NT2/D1 (cell line): ENCODE measurements at regions not wholly inside any gene's neighbourhood (a gene's known extent, or its start where the extent isn't known, plus 50 kb on each side); places are given as distances from the start of the nearest gene placed in this dataset.
"Not testable (repeated sequence)": the region's sequence is repeated elsewhere in the genome, so short reads cannot be mapped to it uniquely, and the experiment has no call there.

Experiments used
- DNase-seq: peaks from one replicate; pipeline ENCODE4 v3.0.0-alpha.2; 2011; ENCODE audit warnings: low read depth, low spot score
- H3K27me3 ChIP-seq: 2 replicates; pipeline ENCODE4 v1.6.0; 2011; ENCODE audit warnings: mild to moderate bottlenecking; ENCODE audit not compliant: insufficient read length, insufficient read depth
- H3K36me3 ChIP-seq: 2 replicates; pipeline ENCODE4 v1.6.1; 2011; ENCODE audit warnings: mild to moderate bottlenecking, low read length, mixed read lengths; ENCODE audit not compliant: insufficient read depth, insufficient read length
- H3K4me1 ChIP-seq: 2 replicates; pipeline ENCODE4 v1.5.1; 2011; ENCODE audit not compliant: insufficient read depth, insufficient read length
- H3K4me3 ChIP-seq: 2 replicates; pipeline ENCODE4 v1.5.1; 2011; ENCODE audit warnings: low read depth; ENCODE audit not compliant: insufficient read length
- H3K9ac ChIP-seq: 2 replicates; pipeline ENCODE4 v1.6.0; 2011; ENCODE audit warnings: low read depth; ENCODE audit not compliant: insufficient read length
- H3K9me3 ChIP-seq: 2 replicates; pipeline ENCODE4 v1.5.1; 2011; ENCODE audit warnings: mild to moderate bottlenecking, low read length; ENCODE audit not compliant: insufficient read depth
- SUZ12 ChIP-seq: IDR thresholded peaks from 2 replicates; pipeline ENCODE4 v1.6.1; 2011; ENCODE audit not compliant: insufficient read length, insufficient read depth; ENCODE audit errors: extremely low read depth
- YY1 ChIP-seq: IDR thresholded peaks from 2 replicates; pipeline ENCODE4 v1.6.1; 2011; ENCODE audit not compliant: insufficient read length, insufficient read depth
- ZNF274 ChIP-seq: IDR thresholded peaks from 2 replicates; pipeline ENCODE4 v1.6.1; 2011; ENCODE audit warnings: mild to moderate bottlenecking, low read depth, low read length

DNA sequence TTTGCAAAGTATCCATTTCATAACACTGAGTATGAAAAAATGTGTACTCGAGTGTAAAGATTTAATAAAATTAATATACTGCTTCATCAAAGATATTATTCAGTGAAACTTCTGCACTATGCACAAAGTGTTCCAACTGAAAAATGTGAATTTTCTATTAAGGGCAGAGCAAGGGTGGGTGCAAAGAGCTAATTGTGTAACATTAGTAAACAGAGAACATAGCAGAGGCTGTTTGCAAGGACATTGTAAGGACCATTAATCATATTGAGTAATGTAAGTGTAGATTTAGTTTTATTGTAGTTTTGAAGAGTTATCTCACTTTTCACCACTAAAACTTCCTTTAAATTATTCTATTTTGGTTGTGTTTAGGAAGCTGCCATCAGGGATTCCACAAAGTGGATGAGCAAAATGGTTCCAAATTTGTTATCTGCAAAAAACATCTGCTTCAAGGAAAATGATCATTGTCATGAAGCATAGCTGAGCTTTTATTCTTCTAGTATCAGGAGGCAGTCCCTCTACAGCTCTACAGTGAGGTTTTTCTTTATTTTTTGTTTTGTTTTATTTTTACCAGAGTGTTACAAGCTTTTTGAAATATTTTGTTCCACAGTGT lies 1375.4 kb downstream of the SLITRK1 start:
- H3K9ac ChIP-seq = no peak overlapping the region
- DNase-seq = no peak
- TF ChIP-seq SUZ12 (no peak), ZNF274 (no peak), YY1 (no peak)
- no peaks in the 10 kb centered on the region for H3K36me3 ChIP-seq
- no peaks in the 10 kb centered on the region for H3K4me1 ChIP-seq
- no peaks in the 10 kb centered on the region for H3K9me3 ChIP-seq
- H3K4me3 ChIP-seq = no peak overlapping the region
- no peaks in the 10 kb centered on the region for H3K27me3 ChIP-seq

DNA sequence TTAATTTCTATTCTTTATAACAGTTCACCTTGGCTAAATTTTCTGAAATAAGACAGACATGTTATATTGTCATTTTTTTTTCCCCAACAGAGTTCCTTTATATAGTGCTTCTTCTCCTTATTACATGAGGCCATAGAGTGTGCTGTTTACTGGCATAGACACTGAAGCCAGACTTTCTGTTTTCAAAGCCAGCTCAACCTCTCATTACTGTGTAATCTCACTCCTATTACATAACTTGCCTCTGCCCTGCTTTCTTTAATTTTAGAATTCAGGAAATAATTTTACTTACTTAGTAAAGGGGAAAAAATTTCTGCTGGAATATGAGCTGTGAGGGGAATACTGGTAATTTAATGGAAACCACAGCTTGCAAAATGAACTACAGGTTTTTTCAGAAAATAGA lies 1380.4 kb downstream of the SLITRK1 start:
- no peak for DNase-seq
- no peaks in the 10 kb centered on the region for H3K27me3 ChIP-seq
- no peak overlapping the region for H3K9ac ChIP-seq
- no peaks in the 10 kb centered on the region for H3K4me1 ChIP-seq
- no peak overlapping the region for H3K4me3 ChIP-seq
- H3K36me3 ChIP-seq = no peaks in the 10 kb centered on the region
- H3K9me3 ChIP-seq = no peaks in the 10 kb centered on the region
- TF ChIP-seq SUZ12 (no peak), YY1 (no peak), ZNF274 (no peak)

DNA sequence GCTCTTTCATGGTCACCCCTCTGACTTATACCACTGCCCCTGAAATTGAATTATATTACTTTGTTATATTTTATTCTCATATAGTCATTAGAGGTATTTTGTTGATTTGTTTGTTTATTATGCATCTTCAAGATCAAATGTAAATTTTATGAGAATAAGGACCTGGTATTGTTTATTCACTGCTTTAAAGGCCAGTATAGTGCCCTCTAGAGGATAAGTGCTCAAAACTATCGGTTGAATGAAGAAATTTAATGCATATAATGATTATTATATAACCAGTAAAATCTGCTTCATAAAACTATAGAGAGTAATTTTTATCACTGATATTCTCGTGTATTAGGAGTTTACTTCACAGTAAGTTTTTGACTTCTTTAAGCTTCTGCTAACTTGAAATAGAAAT lies 1401.9 kb downstream of the SLITRK1 start:
- Histone ChIP-seq H3K9me3 (no peaks in the 10 kb centered on the region), H3K36me3 (no peaks in the 10 kb centered on the region), H3K27me3 (no peaks in the 10 kb centered on the region), H3K4me3 (no peak overlapping the region), H3K9ac (no peak overlapping the region), H3K4me1 (no peaks in the 10 kb centered on the region)
- DNase-seq = no peak
- no peak for TF ChIP-seq YY1
- no peak for TF ChIP-seq SUZ12
- no peak for TF ChIP-seq ZNF274

DNA sequence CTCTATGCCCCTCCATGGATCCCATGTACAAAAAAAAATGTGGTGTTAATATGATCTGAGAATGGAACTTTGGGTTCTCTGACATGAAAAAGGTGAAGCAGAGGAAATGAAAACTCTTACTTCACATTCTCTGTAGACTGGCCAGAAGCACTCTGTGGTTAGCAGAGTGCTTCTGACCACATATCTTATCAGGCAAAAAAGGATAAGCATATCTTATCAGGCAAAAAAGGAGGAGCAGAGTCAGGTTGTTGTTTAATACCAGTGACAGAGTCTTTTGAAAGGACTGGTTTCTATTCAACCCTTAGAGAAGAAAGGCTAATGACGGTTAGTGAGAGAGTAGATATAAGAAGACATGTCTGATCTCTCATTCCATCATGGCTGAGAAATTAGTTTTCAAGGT lies 1404.8 kb downstream of the SLITRK1 start:
- no peak for TF ChIP-seq YY1
- TF ChIP-seq SUZ12 = no peak
- TF ChIP-seq ZNF274 = no peak
- Histone ChIP-seq H3K4me3 (no peak overlapping the region), H3K27me3 (no peaks in the 10 kb centered on the region), H3K36me3 (no peaks in the 10 kb centered on the region), H3K9me3 (no peaks in the 10 kb centered on the region), H3K9ac (no peak overlapping the region), H3K4me1 (no peaks in the 10 kb centered on the region)
- DNase-seq = no peak

DNA sequence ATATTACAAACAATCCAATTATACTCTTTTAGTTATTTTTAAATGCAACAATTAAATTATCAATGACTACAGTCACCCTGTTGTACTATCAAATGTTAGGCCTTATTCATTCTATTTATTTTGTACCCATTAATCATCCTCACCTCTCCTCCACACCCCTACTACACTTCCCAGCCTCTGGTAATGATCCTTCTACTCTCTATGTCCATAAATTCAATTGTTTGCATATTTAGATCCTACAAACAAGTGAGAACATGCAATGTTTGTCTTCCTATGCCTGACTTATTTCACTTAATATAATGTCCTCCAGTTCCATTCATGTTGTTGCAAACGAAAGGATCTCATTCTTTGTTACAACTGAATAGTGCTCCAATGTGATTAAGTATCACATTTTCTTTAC lies 1414.6 kb downstream of the SLITRK1 start:
- Histone ChIP-seq H3K27me3 (no peaks in the 10 kb centered on the region), H3K9me3 (no peaks in the 10 kb centered on the region), H3K4me1 (no peaks in the 10 kb centered on the region), H3K36me3 (no peaks in the 10 kb centered on the region), H3K4me3 (no peak overlapping the region), H3K9ac (no peak overlapping the region)
- TF ChIP-seq SUZ12 (no peak), ZNF274 (no peak), YY1 (no peak)
- no peak for DNase-seq

DNA sequence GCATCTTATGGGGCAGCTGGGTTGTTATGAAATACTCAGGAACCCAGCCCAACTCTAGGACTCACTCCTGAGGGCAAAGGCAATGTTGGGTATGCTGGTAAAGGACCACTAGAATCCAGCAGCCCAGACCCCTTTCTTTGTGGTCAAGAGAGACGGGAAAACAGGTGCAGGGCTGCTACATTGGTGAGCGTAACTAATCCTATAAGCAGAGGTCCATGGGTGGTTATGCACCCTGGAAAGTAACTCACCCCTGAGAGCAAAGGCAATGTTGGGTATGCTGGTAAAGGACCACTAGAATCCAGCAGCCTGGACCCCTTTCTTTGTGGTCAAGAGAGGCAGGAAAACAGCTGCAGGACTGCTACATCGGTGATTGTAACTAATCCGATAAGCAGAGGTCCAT lies 1422.7 kb downstream of the SLITRK1 start:
- H3K4me1 ChIP-seq, H3K9me3 ChIP-seq, DNase-seq, H3K4me3 ChIP-seq, H3K27me3 ChIP-seq, H3K9ac ChIP-seq, H3K36me3 ChIP-seq: not testable (repeated sequence)

DNA sequence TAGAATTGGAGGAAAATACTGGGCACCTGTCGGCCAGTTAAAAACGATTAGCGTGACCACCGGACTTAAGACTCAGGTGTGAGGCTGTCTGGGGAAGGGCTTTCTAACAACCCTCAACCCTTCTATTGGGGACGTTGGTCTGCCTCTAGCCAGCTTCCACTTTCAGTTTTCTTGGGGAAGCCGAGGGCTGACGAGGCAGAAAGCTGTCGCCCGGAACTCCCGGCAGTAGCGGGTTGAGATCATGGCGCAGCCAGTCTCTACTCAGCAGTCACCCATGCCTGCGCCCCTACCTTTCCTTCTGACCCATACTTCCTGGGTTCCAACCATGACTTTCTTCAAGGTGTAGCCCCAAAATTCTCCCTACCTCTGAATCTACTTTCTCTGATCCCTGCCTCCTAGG lies 1424.1 kb downstream of the SLITRK1 start:
- no peaks in the 10 kb centered on the region for H3K4me1 ChIP-seq
- H3K9me3 ChIP-seq = no peaks in the 10 kb centered on the region
- no peak overlapping the region for H3K9ac ChIP-seq
- no peaks in the 10 kb centered on the region for H3K36me3 ChIP-seq
- no peak overlapping the region for H3K4me3 ChIP-seq
- TF ChIP-seq SUZ12 (no peak), YY1 (no peak), ZNF274 (no peak)
- no peaks in the 10 kb centered on the region for H3K27me3 ChIP-seq
- DNase-seq = no peak

DNA sequence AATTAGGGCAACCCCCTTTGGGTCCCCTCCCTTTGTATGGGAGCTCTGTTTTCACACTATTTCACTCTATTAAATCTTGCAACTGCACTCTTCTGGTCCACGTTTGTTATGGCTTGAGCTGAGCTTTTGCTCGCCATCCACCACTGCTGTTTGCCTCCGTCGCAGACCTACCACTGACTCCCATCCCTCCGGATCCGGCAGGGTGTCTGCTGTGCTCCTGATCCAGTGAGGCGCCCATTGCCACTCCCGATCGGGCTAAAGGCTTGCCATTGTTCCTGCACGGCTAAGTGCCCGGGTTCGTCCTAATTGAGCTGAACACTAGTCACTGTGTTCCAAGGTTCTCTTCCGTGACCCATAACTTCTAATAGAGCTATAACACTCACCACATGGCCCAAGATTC lies 1424.7 kb downstream of the SLITRK1 start:
- not testable (repeated sequence) for H3K9me3 ChIP-seq, H3K4me3 ChIP-seq, H3K9ac ChIP-seq, H3K27me3 ChIP-seq, H3K4me1 ChIP-seq, DNase-seq, H3K36me3 ChIP-seq
